Pancreas (tissue), 10 donors: ENCODE measurements at regions not wholly inside any gene's neighbourhood (a gene's known extent, or its start where the extent isn't known, plus 50 kb on each side); places are given as distances from the start of the nearest gene placed in this dataset.
"Not testable (repeated sequence)": the region's sequence is repeated elsewhere in the genome, so short reads cannot be mapped to it uniquely, and the experiment has no call there.

Experiments used
- ATAC-seq, 4 donors: fragments of 200-7000 bp; cut with Tn5 transposase; one replicate each; pipeline versions ENCODE4 v1.8.0 to v1.9.1; 2020; ENCODE audit warnings: mild to moderate bottlenecking in 4 of 4, moderate library complexity in 4 of 4
- DNase-seq, 6 donors: peaks; one replicate each; pipeline ENCODE4 v3.0.0-alpha.2; 2020
- FAIRE-seq: peaks from 2 replicates; lab custom pipeline; 2012; peaks lifted over from hg19 to GRCh38; lab: Jason Lieb, UNC
- H3K27ac ChIP-seq, 4 donors: fragments of 200-600 bp; sonication (generic); 1 replicate in 3 of 4; 2 replicates in 1 of 4; pipeline versions ENCODE4 v1.5.0 to v1.8.0; 2020
- H3K27me3 ChIP-seq, 4 donors: fragments of 200-600 bp; one replicate each; pipeline ENCODE4 v1.8.0; 2021
- H3K36me3 ChIP-seq, 3 donors: fragments of 200-600 bp; sonication (generic) in 1 of 3; one replicate each; pipeline versions ENCODE4 v1.5.0 to v1.8.0; 2020 to 2021
- H3K4me1 ChIP-seq, 3 donors: fragments of 200-600 bp; one replicate each; pipeline ENCODE4 v1.8.0; 2021
- H3K4me3 ChIP-seq, 4 donors: fragments of 200-600 bp; sonication (generic) in 2 of 4; one replicate each; pipeline versions ENCODE4 v1.5.0 to v1.8.0; 2020 to 2021
- H3K9me3 ChIP-seq, 4 donors: fragments of 200-600 bp; one replicate each; pipeline ENCODE4 v1.8.0; 2021
- WGBS, 2 donors: extraction: QIAGEN DNeasy Blood & Tissue Kit; methylation state at CpG; one replicate each; pipeline ENCODE4 v1.1.7; 2013; 5-methylcytosine and 5-hydroxymethylcytosine counted together
- intact Hi-C, 3 donors: fragments of 100-400 bp; cut with DNase I; formaldehyde crosslinking; loops; one replicate each; pipeline versions ENCODE4 v1.11.1 to v1.14.2; 2022
- TF ChIP-seq, protein P1 (sequence below), 4 donors: fragments of 200-600 bp; sonication (generic) in 3 of 4; IDR thresholded peaks; one replicate each; pipeline versions ENCODE4 v1.5.0 to v1.8.0; 2021; ENCODE audit warnings: antibody characterized with exemption in 4 of 4
- donor health status: healthy with polysubstance abuse.
- donor health status: DM: no; HTN: no; CAD: no; lungs with moderate emphysema.
- donor health status: DM: no; HTN: no; CAD: no.
- donor health status: control.
- donor health status: control.
- donor health status: Bipolar disorder and iron deficiency.
- donor health status: DM: yes; HTN: yes; CAD: no.
- donor health status: DM: no; HTN: no; CAD: no.
- donor health status: DM: no; HTN: no; CAD: no.
- donor health status: DM: yes; HTN: yes; CAD: no.

DNA sequence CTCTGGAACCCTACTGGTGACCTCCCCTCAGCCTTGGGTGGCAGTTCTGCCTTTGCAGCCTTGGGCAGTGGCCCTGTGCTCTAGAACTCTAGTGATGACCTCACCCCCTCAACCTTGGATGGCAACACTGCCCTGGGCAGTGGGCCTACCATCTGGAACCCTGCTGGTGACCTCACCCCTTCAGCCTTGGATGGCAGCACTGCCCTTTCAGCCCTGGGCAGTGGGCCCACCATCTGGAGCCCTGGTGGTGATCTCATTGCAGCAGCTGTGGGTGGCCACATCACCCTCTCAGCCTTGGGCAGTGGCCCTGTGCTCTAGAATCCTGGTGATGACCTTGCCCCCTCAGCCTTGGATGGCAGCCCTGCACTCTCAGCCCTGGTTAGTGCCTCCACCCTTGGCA, 129.3 kb downstream of the RBMX2 start:
- H3K27ac ChIP-seq, result no peak overlapping the region
- intact Hi-C loops, result no loop called here
- no peaks in the 10 kb centered on the region for H3K4me1 ChIP-seq
- H3K36me3 ChIP-seq, result no peaks in the 10 kb centered on the region
- H3K9me3 ChIP-seq, result no peaks in the 10 kb centered on the region
- ATAC-seq, result no peak
- H3K4me3 ChIP-seq, result no peak overlapping the region
- peak in 1 of 6 donors; percentile 48 for DNase-seq
- H3K27me3 ChIP-seq, result peaks cover 0 to 8% (median 0%) of the 10 kb centered on the region in 4 donors
- TF ChIP-seq, protein P1, sequence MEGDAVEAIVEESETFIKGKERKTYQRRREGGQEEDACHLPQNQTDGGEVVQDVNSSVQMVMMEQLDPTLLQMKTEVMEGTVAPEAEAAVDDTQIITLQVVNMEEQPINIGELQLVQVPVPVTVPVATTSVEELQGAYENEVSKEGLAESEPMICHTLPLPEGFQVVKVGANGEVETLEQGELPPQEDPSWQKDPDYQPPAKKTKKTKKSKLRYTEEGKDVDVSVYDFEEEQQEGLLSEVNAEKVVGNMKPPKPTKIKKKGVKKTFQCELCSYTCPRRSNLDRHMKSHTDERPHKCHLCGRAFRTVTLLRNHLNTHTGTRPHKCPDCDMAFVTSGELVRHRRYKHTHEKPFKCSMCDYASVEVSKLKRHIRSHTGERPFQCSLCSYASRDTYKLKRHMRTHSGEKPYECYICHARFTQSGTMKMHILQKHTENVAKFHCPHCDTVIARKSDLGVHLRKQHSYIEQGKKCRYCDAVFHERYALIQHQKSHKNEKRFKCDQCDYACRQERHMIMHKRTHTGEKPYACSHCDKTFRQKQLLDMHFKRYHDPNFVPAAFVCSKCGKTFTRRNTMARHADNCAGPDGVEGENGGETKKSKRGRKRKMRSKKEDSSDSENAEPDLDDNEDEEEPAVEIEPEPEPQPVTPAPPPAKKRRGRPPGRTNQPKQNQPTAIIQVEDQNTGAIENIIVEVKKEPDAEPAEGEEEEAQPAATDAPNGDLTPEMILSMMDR (IDR thresholded peaks at IDR 0.05), result no peak
- no peak for FAIRE-seq

DNA sequence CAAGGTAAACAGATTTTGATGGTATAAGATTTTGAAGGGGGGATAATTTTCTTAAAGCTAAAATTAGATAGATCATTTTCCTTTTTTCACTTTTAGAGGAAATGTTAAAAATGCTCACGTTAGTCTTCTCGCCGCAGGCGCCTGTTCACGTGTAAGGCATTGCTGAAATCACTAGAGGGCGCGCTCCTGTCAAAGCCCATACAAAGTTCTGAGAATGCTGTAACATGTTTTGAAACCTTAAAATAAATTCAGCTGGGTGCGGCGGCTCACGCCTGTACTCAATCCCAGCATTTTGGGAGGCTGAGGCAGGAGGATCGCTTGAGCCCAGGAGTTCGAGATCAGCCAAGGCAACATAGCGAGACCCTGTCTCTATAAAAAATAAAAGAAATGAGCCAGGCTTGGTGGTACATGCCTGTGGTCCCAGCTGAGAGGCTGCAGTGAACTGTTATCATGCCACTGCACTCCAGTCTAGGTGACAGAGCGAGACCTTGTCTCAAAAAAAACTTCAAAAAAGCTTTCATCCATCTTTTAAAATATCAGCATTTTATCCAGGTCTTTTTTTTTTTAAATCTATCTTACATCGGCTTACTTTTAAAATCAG, 138.0 kb downstream of the RBMX2 start:
- ATAC-seq (peak; percentile 50 to 83 (median 76)), DNase-seq (peak in 5 of 6 donors; percentile 8 to 66 (median 44)), FAIRE-seq (no peak)
- Histone ChIP-seq H3K36me3 (no peaks in the 10 kb centered on the region), H3K27ac (no peak overlapping the region), H3K4me3 (no peak overlapping the region), H3K27me3 (peaks cover 0 to 4% (median 1%) of the 10 kb centered on the region in 4 donors), H3K9me3 (no peaks in the 10 kb centered on the region), H3K4me1 (no peaks in the 10 kb centered on the region)
- WGBS, 2 donors, result 9 to 17% methylated on average over 15 of the region's 15 CpGs
- TF ChIP-seq, protein P1 (IDR thresholded peaks at IDR 0.05), result peak; percentile 46 to 72 (median 60)
- intact Hi-C loops, result loop anchor here in 2 of 3 donors (5.0 to 10.0 kb wide), 2 partner anchors 372 to 375 kb away; no protein-coding TSS in a partner anchor

DNA sequence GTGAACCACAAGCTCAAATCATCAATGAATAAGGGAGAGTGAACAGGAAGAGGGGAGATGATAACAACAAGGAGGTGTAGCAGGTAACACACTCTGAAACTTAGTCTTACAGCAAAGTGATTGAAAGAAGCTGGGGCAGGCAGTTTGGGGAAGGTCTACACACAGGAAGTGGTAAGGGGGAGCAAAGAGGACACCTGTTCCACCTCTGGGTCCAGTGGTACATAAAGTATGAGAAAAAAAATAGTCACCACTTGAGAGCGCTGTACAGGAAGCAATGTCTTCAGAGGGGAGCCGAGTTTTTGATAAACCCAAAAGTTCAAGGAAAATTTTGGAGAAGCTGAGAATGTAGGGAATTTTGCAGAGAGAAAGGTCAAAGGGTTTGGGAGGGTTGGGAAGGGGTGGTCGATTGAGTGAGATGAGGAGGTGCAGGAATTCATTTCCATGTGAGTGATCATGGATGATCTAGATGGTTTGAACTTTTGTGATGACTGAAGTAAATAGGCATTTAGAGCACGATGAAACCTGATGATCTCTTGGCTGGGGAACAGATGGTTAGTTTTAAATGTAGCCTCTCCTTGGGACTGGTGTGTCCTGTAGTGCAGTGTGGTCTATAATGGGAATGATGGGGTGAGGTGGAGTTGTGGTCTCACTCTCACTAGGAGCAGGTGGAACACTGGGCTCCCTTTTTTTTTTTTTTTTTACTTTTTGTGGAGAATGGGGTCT, 142.0 kb downstream of the RBMX2 start:
- Histone ChIP-seq H3K9me3 (no peaks in the 10 kb centered on the region), H3K36me3 (no peaks in the 10 kb centered on the region), H3K27me3 (peaks cover 0 to 4% (median 1%) of the 10 kb centered on the region in 4 donors), H3K27ac (no peak overlapping the region), H3K4me1 (no peaks in the 10 kb centered on the region), H3K4me3 (no peak overlapping the region)
- intact Hi-C loops, result loop anchor here in 1 of 3 donors (10.0 kb wide), 1 partner anchor 371 kb away; no protein-coding TSS in a partner anchor
- DNase-seq (no peak), FAIRE-seq (no peak), ATAC-seq (no peak)
- TF ChIP-seq, protein P1 (IDR thresholded peaks at IDR 0.05), result no peak
- WGBS, 2 donors, result 53 to 55% methylated on average over 4 of the region's 4 CpGs

DNA sequence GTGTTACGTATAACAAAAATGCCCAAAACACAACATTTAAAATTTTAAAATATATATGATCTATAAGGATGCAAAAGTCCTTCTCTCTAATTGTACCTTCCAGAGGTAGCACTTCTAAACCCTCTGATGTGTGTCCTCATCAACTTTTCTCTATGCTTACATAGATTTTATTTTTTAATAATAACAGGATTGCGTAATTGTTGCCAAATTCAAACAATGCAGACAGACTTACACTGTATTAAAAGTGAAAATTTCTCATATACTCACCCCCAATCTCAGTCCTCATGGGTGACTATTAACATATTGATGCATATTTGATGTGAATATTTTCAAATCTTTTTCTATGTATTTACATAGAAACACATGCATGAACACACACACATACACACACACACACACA, 144.0 kb downstream of the RBMX2 start:
- WGBS, 2 donors, result 82 to 91% methylated on average over 2 of the region's 2 CpGs
- intact Hi-C loops, result loop anchor here in 1 of 3 donors (10.0 kb wide), 1 partner anchor 369 kb away; no protein-coding TSS in a partner anchor

DNA sequence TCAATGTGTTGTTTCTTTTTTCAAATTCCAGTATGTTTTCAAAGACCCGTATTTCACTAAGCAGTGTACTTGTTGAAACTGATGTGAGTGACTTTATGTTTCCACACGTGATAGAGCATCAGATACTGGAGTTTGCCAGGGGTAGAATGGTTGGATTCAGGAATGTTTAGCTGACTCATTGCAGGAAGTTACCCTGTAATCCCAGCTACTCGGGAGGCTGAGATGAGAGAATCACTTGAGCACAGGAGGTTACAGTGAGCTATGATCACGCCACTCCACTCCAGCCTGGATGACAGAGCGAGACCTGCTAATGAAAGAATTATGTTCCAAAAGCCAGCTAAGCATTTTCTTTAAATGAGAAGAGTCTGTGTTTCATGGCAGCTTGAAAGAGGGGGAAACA, 147.6 kb downstream of the RBMX2 start:
- FAIRE-seq, result not testable (repeated sequence)

More for the DNA sequence above, 144.0 kb downstream of the RBMX2 start:
- H3K27me3 ChIP-seq, result peaks cover 0 to 3% (median 0%) of the 10 kb centered on the region in 4 donors
- no peak for DNase-seq
- H3K9me3 ChIP-seq, result no peaks in the 10 kb centered on the region
- H3K36me3 ChIP-seq, result no peaks in the 10 kb centered on the region
- TF ChIP-seq, protein P1 (IDR thresholded peaks at IDR 0.05), result no peak
- H3K4me3 ChIP-seq, result no peak overlapping the region
- H3K4me1 ChIP-seq, result no peaks in the 10 kb centered on the region
- FAIRE-seq, result no peak
- no peak overlapping the region for H3K27ac ChIP-seq
- ATAC-seq, result no peak

More for the DNA sequence above, 147.6 kb downstream of the RBMX2 start:
- not testable (repeated sequence) for DNase-seq, H3K36me3 ChIP-seq, H3K4me1 ChIP-seq, ATAC-seq, H3K9me3 ChIP-seq, H3K27ac ChIP-seq, H3K4me3 ChIP-seq, H3K27me3 ChIP-seq
- 49 to 65% methylated on average over 5 of the region's 5 CpGs for WGBS, 2 donors
- intact Hi-C loops, result loop anchor here in 1 of 3 donors (10.0 kb wide), 1 partner anchor 365 kb away; no protein-coding TSS in a partner anchor
